ENCODE measurements at regions not wholly inside any gene's neighbourhood (a gene's known extent, or its start where the extent isn't known, plus 50 kb on each side); places are given as distances from the start of the nearest gene placed in this dataset.

- Histone ChIP-seq H3F3A (ENCODE audit: insufficient read depth, low read depth) (no peaks in the 10 kb centered on the region), H3K9me2 (ENCODE audit: insufficient read depth) (no peaks in the 10 kb centered on the region), H4K20me1 (ENCODE audit: insufficient read depth) (no peaks in the 10 kb centered on the region), H3K27me3 (ENCODE audit: insufficient read depth, low read depth) (peaks cover 25% of the 10 kb centered on the region), H2AFZ (no peak overlapping the region), H3K4me2 (no peak overlapping the region), H3K9me3 (ENCODE audit: insufficient read depth, low read depth) (no peaks in the 10 kb centered on the region), H3K4me1 (replicated peaks; ENCODE audit: insufficient read depth) (no peaks in the 10 kb centered on the region), H3K79me2 (ENCODE audit: low read depth) (no peaks in the 10 kb centered on the region), H3K4me3 (no peak overlapping the region), H3K27ac (no peak overlapping the region), H3K36me3 (ENCODE audit: low read depth) (no peaks in the 10 kb centered on the region)
- ChIA-PET CTCF (no interaction called here), POLR2A (ENCODE audit: unreplicated experiment) (no interaction called here)
- intact Hi-C loops (cut with micrococcal nuclease; ENCODE audit: unreplicated experiment), result loop anchor here (10.0 kb wide), 1 partner anchor 57 kb away; no protein-coding TSS in a partner anchor
- no peak for DNase-seq
- no TSS peak for BruUV-seq (replicated peaks)
- no peak for TF ChIP-seq CTCF (conservative IDR thresholded peaks at IDR 0.05)
- TF ChIP-seq EZH2 (IDR thresholded peaks at IDR 0.05; ENCODE audit: low read depth), result no peak
Observed at GRCh38 chr1:208631506-208631905, 387.3 kb upstream of the PLXNA2 start.

GRCh38 chr1:208634346-208635140, 390.4 kb upstream of the PLXNA2 start:
- H3F3A ChIP-seq (ENCODE audit: insufficient read depth, low read depth), result no peaks in the 10 kb centered on the region
- no peak for TF ChIP-seq EZH2 (IDR thresholded peaks at IDR 0.05; ENCODE audit: low read depth)
- TF ChIP-seq CTCF (conservative IDR thresholded peaks at IDR 0.05), result no peak
- ChIA-PET POLR2A (ENCODE audit: unreplicated experiment) (no interaction called here), CTCF (no interaction called here)
- no peak for DNase-seq
- BruUV-seq (replicated peaks), result no TSS peak
- H3K27ac ChIP-seq, result no peak overlapping the region
- H3K4me3 ChIP-seq, result no peak overlapping the region
- no peaks in the 10 kb centered on the region for H3K9me3 ChIP-seq (ENCODE audit: insufficient read depth, low read depth)
- H3K27me3 ChIP-seq (ENCODE audit: insufficient read depth, low read depth), result peaks cover 25% of the 10 kb centered on the region
- H4K20me1 ChIP-seq (ENCODE audit: insufficient read depth), result no peaks in the 10 kb centered on the region
- intact Hi-C loops (cut with micrococcal nuclease; ENCODE audit: unreplicated experiment), result loop anchor here (10.0 kb wide), 1 partner anchor 60 kb away; no protein-coding TSS in a partner anchor
- H3K4me2 ChIP-seq, result no peak overlapping the region
- no peaks in the 10 kb centered on the region for H3K4me1 ChIP-seq (replicated peaks; ENCODE audit: insufficient read depth)
- no peaks in the 10 kb centered on the region for H3K9me2 ChIP-seq (ENCODE audit: insufficient read depth)
- H2AFZ ChIP-seq, result no peak overlapping the region
- H3K36me3 ChIP-seq (ENCODE audit: low read depth), result no peaks in the 10 kb centered on the region
- H3K79me2 ChIP-seq (ENCODE audit: low read depth), result no peaks in the 10 kb centered on the region

- no peaks in the 10 kb centered on the region for H4K20me1 ChIP-seq (ENCODE audit: insufficient read depth)
- H3K9me2 ChIP-seq (ENCODE audit: insufficient read depth), result no peaks in the 10 kb centered on the region
- BruUV-seq (replicated peaks), result no TSS peak
- no peaks in the 10 kb centered on the region for H3F3A ChIP-seq (ENCODE audit: insufficient read depth, low read depth)
- H3K4me3 ChIP-seq, result no peak overlapping the region
- ChIA-PET POLR2A (ENCODE audit: unreplicated experiment) (no interaction called here), CTCF (no interaction called here)
- H3K4me1 ChIP-seq (replicated peaks; ENCODE audit: insufficient read depth), result no peaks in the 10 kb centered on the region
- H3K9me3 ChIP-seq (ENCODE audit: insufficient read depth, low read depth), result no peaks in the 10 kb centered on the region
- intact Hi-C loops (cut with micrococcal nuclease; ENCODE audit: unreplicated experiment), result loop anchor here (10.0 kb wide), 1 partner anchor 62 kb away; no protein-coding TSS in a partner anchor
- no peak for DNase-seq
- no peak for TF ChIP-seq EZH2 (IDR thresholded peaks at IDR 0.05; ENCODE audit: low read depth)
- no peak for TF ChIP-seq CTCF (conservative IDR thresholded peaks at IDR 0.05)
- H3K79me2 ChIP-seq (ENCODE audit: low read depth), result no peaks in the 10 kb centered on the region
- H3K27ac ChIP-seq, result no peak overlapping the region
- peaks cover 16% of the 10 kb centered on the region; the same call in 1 of the 2 replicates for H3K27me3 ChIP-seq (ENCODE audit: insufficient read depth, low read depth)
- H3K36me3 ChIP-seq (ENCODE audit: low read depth), result no peaks in the 10 kb centered on the region
- no peak overlapping the region for H3K4me2 ChIP-seq
- no peak overlapping the region for H2AFZ ChIP-seq
Observed at GRCh38 chr1:208637181-208637580, 393.0 kb upstream of the PLXNA2 start.

Data from PC-9 (cell line).